HG03457 (cell line): ENCODE measurements at regions not wholly inside any gene's neighbourhood (a gene's known extent, or its start where the extent isn't known, plus 50 kb on each side); places are given as distances from the start of the nearest gene placed in this dataset.
"Not testable (repeated sequence)": the region's sequence is repeated elsewhere in the genome, so short reads cannot be mapped to it uniquely, and the experiment has no call there.

ENCODE experiments used
- ATAC-seq: cut with Tn5 transposase; IDR thresholded peaks from one replicate; pipeline ENCODE4 v1.9.1; 2021; ENCODE audit warnings: moderate number of reproducible peaks; ENCODE audit not compliant: unreplicated experiment

- no peak for ATAC-seq
Measured at GRCh38 chr16:17759451-17760390, 289.0 kb upstream of the XYLT1 start.

GRCh38 chr16:17757808-17758207 is 287.0 kb upstream of the XYLT1 start:
- no peak for ATAC-seq

GRCh38 chr16:17755158-17755557 is 284.4 kb upstream of the XYLT1 start:
- ATAC-seq, result no peak

GRCh38 chr16:17753434-17753833 is 282.7 kb upstream of the XYLT1 start:
- ATAC-seq, result no peak

- no peak for ATAC-seq
Measured at GRCh38 chr16:17749706-17750105, 278.9 kb upstream of the XYLT1 start.

- ATAC-seq, result no peak
Measured at GRCh38 chr16:17748044-17748719, 277.4 kb upstream of the XYLT1 start.

- ATAC-seq, result no peak
Measured at GRCh38 chr16:17747081-17747756, 276.5 kb upstream of the XYLT1 start.

GRCh38 chr16:17744921-17745572 is 274.3 kb upstream of the XYLT1 start:
- ATAC-seq, result no peak

GRCh38 chr16:17743578-17743977 is 272.8 kb upstream of the XYLT1 start:
- no peak for ATAC-seq

GRCh38 chr16:17743158-17743557 is 272.4 kb upstream of the XYLT1 start:
- no peak for ATAC-seq

GRCh38 chr16:17735099-17735498 is 264.3 kb upstream of the XYLT1 start:
- ATAC-seq, result not testable (repeated sequence)

GRCh38 chr16:17729820-17730219 is 259.1 kb upstream of the XYLT1 start:
- no peak for ATAC-seq

- ATAC-seq, result no peak
Measured at GRCh38 chr16:17728196-17728595, 257.4 kb upstream of the XYLT1 start.

- no peak for ATAC-seq
Measured at GRCh38 chr16:17724242-17724898, 253.6 kb upstream of the XYLT1 start.

- no peak for ATAC-seq
Measured at GRCh38 chr16:17723531-17724134, 252.9 kb upstream of the XYLT1 start.

GRCh38 chr16:17718495-17718894 is 247.7 kb upstream of the XYLT1 start:
- ATAC-seq, result no peak

GRCh38 chr16:17705847-17706246 is 235.1 kb upstream of the XYLT1 start:
- ATAC-seq, result no peak

GRCh38 chr16:17696616-17697015 is 225.9 kb upstream of the XYLT1 start:
- no peak for ATAC-seq

GRCh38 chr16:17692484-17692883 is 221.7 kb upstream of the XYLT1 start:
- no peak for ATAC-seq

GRCh38 chr16:17691899-17692176 is 221.1 kb upstream of the XYLT1 start:
- ATAC-seq, result no peak
